Thyroid gland (tissue), 4 donors: ENCODE measurements at regions not wholly inside any gene's neighbourhood (a gene's known extent, or its start where the extent isn't known, plus 50 kb on each side); places are given as distances from the start of the nearest gene placed in this dataset.

ENCODE experiments used
- DNase-seq, 2 donors: peaks; one replicate each; pipeline ENCODE4 v3.0.0-alpha.2; 2019
- H3K27ac ChIP-seq, 3 donors: fragments of 200-600 bp; sonication (generic); 1 replicate in 2 of 3; 2 replicates in 1 of 3; pipeline ENCODE4 v1.5.1; 2016 to 2019; ENCODE audit warnings: mild to moderate bottlenecking in 1 of 3, moderate library complexity in 1 of 3
- H3K27me3 ChIP-seq: fragments of 200-600 bp; sonication (generic); one replicate; pipeline ENCODE4 v1.5.1; 2019
- H3K36me3 ChIP-seq, 2 donors: fragments of 200-600 bp; sonication (generic); one replicate each; pipeline ENCODE4 v1.5.1; 2016 to 2019
- H3K4me1 ChIP-seq, 2 donors: fragments of 200-600 bp; sonication (generic); one replicate each; pipeline ENCODE4 v1.5.1; 2017 to 2019
- H3K4me3 ChIP-seq, 3 donors: fragments of 200-600 bp; sonication (generic); replicated peaks in 1 of 3; 1 replicate in 2 of 3; 2 replicates in 1 of 3; pipeline ENCODE4 v1.5.1; 2016; ENCODE audit warnings: mild to moderate bottlenecking in 1 of 3
- H3K9me3 ChIP-seq: fragments of 200-600 bp; sonication (generic); one replicate; pipeline ENCODE4 v1.5.1; 2017
- CTCF ChIP-seq, 6 experiments: fragments of 200-600 bp in 3 of 6; fragments of 450-650 bp in 3 of 6; sonication (generic) in 3 of 6; IDR thresholded peaks; one replicate each; pipeline ENCODE4 v1.5.1; 2016 to 2019; ENCODE audit warnings: antibody characterized with exemption in 6 of 6, mild to moderate bottlenecking in 2 of 6, inconsistent platforms in 1 of 6, moderate library complexity in 1 of 6
- POLR2A ChIP-seq, 2 donors: fragments of 450-650 bp; IDR thresholded peaks; one replicate each; pipeline ENCODE4 v1.6.1; 2017; ENCODE audit warnings: antibody characterized with exemption in 2 of 2, mild to moderate bottlenecking in 2 of 2, moderate library complexity in 1 of 2
- WGBS, 2 donors: methylation state at CpG; one replicate each; pipeline ENCODE4 v1.1.5; 2017; 5-methylcytosine and 5-hydroxymethylcytosine counted together
- intact Hi-C: fragments of 100-400 bp; cut with DNase I; formaldehyde crosslinking; loops from one replicate; pipeline ENCODE4 v1.15.1; 2023

- H3K27ac ChIP-seq: no peak overlapping the region
- TF ChIP-seq CTCF (IDR thresholded peaks at IDR 0.05): no peak
- TF ChIP-seq POLR2A (IDR thresholded peaks at IDR 0.05): no peak
- no peaks in the 10 kb centered on the region for H3K4me1 ChIP-seq
- no peak for DNase-seq
- intact Hi-C loops: no loop called here
- WGBS, 2 donors: 75 to 76% methylated on average over 1 of the region's 1 CpG
- H3K27me3 ChIP-seq: no peaks in the 10 kb centered on the region
- H3K9me3 ChIP-seq: no peaks in the 10 kb centered on the region
- H3K4me3 ChIP-seq: no peak overlapping the region
- H3K36me3 ChIP-seq: no peaks in the 10 kb centered on the region
Observed at GRCh38 chr5:40332970-40333369, 346.7 kb upstream of the PTGER4 start.

GRCh38 chr5:40331616-40332015, 348.1 kb upstream of the PTGER4 start:
- H3K27me3 ChIP-seq: no peaks in the 10 kb centered on the region
- H3K4me1 ChIP-seq: no peaks in the 10 kb centered on the region
- intact Hi-C loops: no loop called here
- H3K27ac ChIP-seq: no peak overlapping the region
- H3K4me3 ChIP-seq: no peak overlapping the region
- no peak for DNase-seq
- H3K9me3 ChIP-seq: no peaks in the 10 kb centered on the region
- H3K36me3 ChIP-seq: no peaks in the 10 kb centered on the region
- TF ChIP-seq POLR2A (IDR thresholded peaks at IDR 0.05) (no peak), CTCF (IDR thresholded peaks at IDR 0.05) (no peak)
- WGBS, 2 donors: 82 to 89% methylated on average over 5 of the region's 5 CpGs

- DNase-seq: no peak
- Histone ChIP-seq H3K36me3 (no peaks in the 10 kb centered on the region), H3K27me3 (no peaks in the 10 kb centered on the region), H3K27ac (no peak overlapping the region), H3K4me3 (no peak overlapping the region), H3K9me3 (no peaks in the 10 kb centered on the region), H3K4me1 (no peaks in the 10 kb centered on the region)
- TF ChIP-seq CTCF (IDR thresholded peaks at IDR 0.05) (no peak), POLR2A (IDR thresholded peaks at IDR 0.05) (no peak)
- intact Hi-C loops: no loop called here
Observed at GRCh38 chr5:40321514-40321913, 358.2 kb upstream of the PTGER4 start.

GRCh38 chr5:40318395-40318794, 361.3 kb upstream of the PTGER4 start:
- no peaks in the 10 kb centered on the region for H3K9me3 ChIP-seq
- H3K27ac ChIP-seq: no peak overlapping the region
- no peaks in the 10 kb centered on the region for H3K36me3 ChIP-seq
- TF ChIP-seq POLR2A (IDR thresholded peaks at IDR 0.05): no peak
- no peak for DNase-seq
- H3K27me3 ChIP-seq: no peaks in the 10 kb centered on the region
- H3K4me1 ChIP-seq: no peaks in the 10 kb centered on the region
- intact Hi-C loops: no loop called here
- H3K4me3 ChIP-seq: no peak overlapping the region

GRCh38 chr5:40317023-40317422, 362.7 kb upstream of the PTGER4 start:
- DNase-seq: no peak
- no peak overlapping the region for H3K4me3 ChIP-seq
- no peaks in the 10 kb centered on the region for H3K4me1 ChIP-seq
- TF ChIP-seq POLR2A (IDR thresholded peaks at IDR 0.05): no peak
- no peak for TF ChIP-seq CTCF (IDR thresholded peaks at IDR 0.05)
- no peak overlapping the region for H3K27ac ChIP-seq
- WGBS, 2 donors: 84 to 91% methylated on average over 3 of the region's 3 CpGs
- H3K36me3 ChIP-seq: no peaks in the 10 kb centered on the region
- H3K9me3 ChIP-seq: no peaks in the 10 kb centered on the region
- H3K27me3 ChIP-seq: no peaks in the 10 kb centered on the region
- intact Hi-C loops: no loop called here

GRCh38 chr5:40315126-40315525, 364.6 kb upstream of the PTGER4 start:
- DNase-seq: no peak

More at GRCh38 chr5:40315126-40315525, 364.6 kb upstream of the PTGER4 start:
- Histone ChIP-seq H3K4me1 (no peaks in the 10 kb centered on the region), H3K4me3 (no peak overlapping the region), H3K27ac (no peak overlapping the region), H3K27me3 (no peaks in the 10 kb centered on the region), H3K9me3 (no peaks in the 10 kb centered on the region), H3K36me3 (no peaks in the 10 kb centered on the region)
- TF ChIP-seq POLR2A (IDR thresholded peaks at IDR 0.05) (no peak), CTCF (IDR thresholded peaks at IDR 0.05) (no peak)
- WGBS, 2 donors: 62 to 76% methylated on average over 1 of the region's 1 CpG
- intact Hi-C loops: no loop called here
